CD14-positive monocyte (primary cell): ENCODE measurements at regions not wholly inside any gene's neighbourhood (a gene's known extent, or its start where the extent isn't known, plus 50 kb on each side); places are given as distances from the start of the nearest gene placed in this dataset.

Source experiments
- DNase-seq, 3 donors: peaks; one replicate each; pipeline ENCODE4 v3.0.0-alpha.2; 2011 to 2022
- H2AFZ ChIP-seq: 2 replicates; pipeline ENCODE4 v1.6.0; 2012; ENCODE audit warnings: mild to moderate bottlenecking, low read depth, low read length, inconsistent platforms; ENCODE audit not compliant: insufficient read depth, poor library complexity, severe bottlenecking
- H3K27ac ChIP-seq, 2 donors: 1 replicate in 1 of 2; 2 replicates in 1 of 2; pipeline ENCODE4 v1.5.1; 2012 to 2013; ENCODE audit warnings: low read length in 2 of 2, control low read depth in 1 of 2, inconsistent platforms in 1 of 2, low read depth in 1 of 2, mild to moderate bottlenecking in 1 of 2
- H3K27me3 ChIP-seq, 2 donors: one replicate each; pipeline versions ENCODE4 v1.6.0 to v1.6.1; 2011 to 2013; ENCODE audit warnings: low read length in 2 of 2; ENCODE audit not compliant: control insufficient read depth in 2 of 2, insufficient read depth in 2 of 2
- H3K36me3 ChIP-seq, 2 donors: replicated peaks in 1 of 2; 1 replicate in 1 of 2; 2 replicates in 1 of 2; pipeline versions ENCODE4 v1.5.1 to v1.6.1; 2012 to 2013; ENCODE audit warnings: low read length in 2 of 2, control low read depth in 1 of 2, inconsistent platforms in 1 of 2, mild to moderate bottlenecking in 1 of 2; ENCODE audit not compliant: insufficient read depth in 2 of 2, control insufficient read depth in 1 of 2
- H3K4me1 ChIP-seq, 2 donors: 1 replicate in 1 of 2; 2 replicates in 1 of 2; pipeline versions ENCODE4 v1.5.1 to v1.6.1; 2012 to 2013; ENCODE audit warnings: low read length in 2 of 2, control low read depth in 1 of 2, inconsistent platforms in 1 of 2, mild to moderate bottlenecking in 1 of 2, moderate library complexity in 1 of 2; ENCODE audit not compliant: insufficient read depth in 2 of 2, control insufficient read depth in 1 of 2
- H3K4me2 ChIP-seq: replicated peaks from 2 replicates; pipeline ENCODE3; 2012; ENCODE audit warnings: low read length, moderate library complexity, mild to moderate bottlenecking; ENCODE audit not compliant: poor library complexity, severe bottlenecking; ENCODE audit errors: extremely low read depth
- H3K4me3 ChIP-seq, 3 experiments: fragments of 200-600 bp in 1 of 3; sonication (generic) in 1 of 3; replicated peaks in 1 of 3; 1 replicate in 2 of 3; 2 replicates in 1 of 3; pipeline ENCODE4 v1.5.1; 2011 to 2013; ENCODE audit warnings: low read length in 3 of 3, mild to moderate bottlenecking in 3 of 3, control low read depth in 2 of 3, low read depth in 2 of 3, inconsistent platforms in 1 of 3, moderate library complexity in 1 of 3
- H3K79me2 ChIP-seq: 2 replicates; pipeline ENCODE4 v1.6.0; 2012; ENCODE audit warnings: mild to moderate bottlenecking, control low read depth, inconsistent platforms, low read length, moderate library complexity; ENCODE audit not compliant: insufficient read depth
- H3K9ac ChIP-seq: 2 replicates; pipeline ENCODE4 v1.6.0; 2017; ENCODE audit warnings: low read length, mild to moderate bottlenecking; ENCODE audit not compliant: insufficient read depth, poor library complexity, severe bottlenecking
- H3K9me3 ChIP-seq, 2 donors: replicated peaks in 1 of 2; 1 replicate in 1 of 2; 2 replicates in 1 of 2; pipeline versions ENCODE4 v1.5.1 to v1.6.1; 2012 to 2013; ENCODE audit warnings: low read length in 2 of 2, control low read depth in 1 of 2; ENCODE audit not compliant: control insufficient read depth in 1 of 2, insufficient read depth in 1 of 2
- H4K20me1 ChIP-seq: 2 replicates; pipeline ENCODE4 v1.6.0; 2012; ENCODE audit warnings: mild to moderate bottlenecking, low read length, control low read depth, moderate library complexity; ENCODE audit not compliant: insufficient read depth
- H3K27ac Mint-ChIP-seq, 7 donors: one replicate each; pipeline ENCODE4 v1.8.0; 2020; ENCODE audit warnings: mild to moderate bottlenecking in 7 of 7, mixed read lengths in 7 of 7, moderate library complexity in 6 of 7, inconsistent platforms in 2 of 7
- H3K27me3 Mint-ChIP-seq, 3 donors: one replicate each; pipeline ENCODE4 v1.8.0; 2021 to 2022; ENCODE audit warnings: low read depth in 3 of 3, mild to moderate bottlenecking in 3 of 3, mixed read lengths in 3 of 3, moderate library complexity in 3 of 3, inconsistent platforms in 1 of 3
- H3K36me3 Mint-ChIP-seq, 2 donors: one replicate each; pipeline ENCODE4 v1.8.0; 2020; ENCODE audit warnings: mixed read lengths in 2 of 2, inconsistent platforms in 1 of 2, mild to moderate bottlenecking in 1 of 2
- H3K4me1 Mint-ChIP-seq: one replicate; pipeline ENCODE4 v1.8.0; 2020; ENCODE audit warnings: mild to moderate bottlenecking, mixed read lengths
- H3K4me3 Mint-ChIP-seq, 2 donors: one replicate each; pipeline ENCODE4 v1.8.0; 2020; ENCODE audit warnings: mild to moderate bottlenecking in 2 of 2, mixed read lengths in 2 of 2, moderate library complexity in 1 of 2
- H3K9me3 Mint-ChIP-seq, 7 donors: one replicate each; pipeline ENCODE4 v1.8.0; 2020 to 2022; ENCODE audit warnings: mixed read lengths in 7 of 7, mild to moderate bottlenecking in 6 of 7, moderate library complexity in 6 of 7, inconsistent platforms in 2 of 7
- WGBS: methylation state at CpG from one replicate; pipeline ENCODE4 v1.1.5; 2013; ENCODE audit warnings: missing lambda C conversion rate; ENCODE audit not compliant: insufficient coverage; 5-methylcytosine and 5-hydroxymethylcytosine counted together
- intact Hi-C, 2 donors: fragments of 100-400 bp; cut with micrococcal nuclease; formaldehyde crosslinking; loops; one replicate each; pipeline versions ENCODE4 v1.15.0 to v1.15.1; 2023
- TF ChIP-seq, protein P1 (sequence below): fragments of 200-600 bp; IDR thresholded peaks from one replicate; pipeline ENCODE4 v1.8.0; 2022; ENCODE audit warnings: antibody characterized with exemption, mild to moderate bottlenecking

DNA sequence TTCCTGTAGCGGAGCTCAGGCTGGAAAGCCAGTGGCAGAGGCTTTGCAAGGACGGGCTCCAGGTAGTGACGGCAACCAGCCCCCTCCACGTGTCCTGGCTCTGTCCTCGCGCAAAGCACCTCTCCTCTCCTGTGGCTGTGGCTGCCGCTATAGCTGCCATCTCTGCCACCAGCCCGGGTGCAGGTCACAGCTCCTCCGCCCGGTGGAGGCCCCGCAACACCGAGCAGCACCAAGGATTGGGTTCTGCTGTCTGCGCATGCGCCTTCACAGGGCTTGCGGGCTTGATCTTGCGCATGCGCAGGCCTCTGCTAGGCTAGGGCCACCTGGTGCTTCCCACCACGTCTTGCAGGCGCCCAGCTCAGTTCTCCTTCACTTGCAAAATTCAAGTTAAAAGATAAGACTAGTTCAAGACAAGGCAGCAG lies 625.4 kb downstream of the QKI start:
- Histone ChIP-seq H3K27ac (no peak overlapping the region), H3K9ac (no peak overlapping the region), H2AFZ (no peak overlapping the region), H3K27me3 (no peaks in the 10 kb centered on the region), H3K79me2 (no peaks in the 10 kb centered on the region), H3K4me1 (no peaks in the 10 kb centered on the region), H3K36me3 (no peaks in the 10 kb centered on the region), H4K20me1 (no peaks in the 10 kb centered on the region), H3K4me3 (no peak overlapping the region), H3K9me3 (peaks cover 0 to 6% of the 10 kb centered on the region in 2 donors), H3K4me2 (no peak overlapping the region)
- Mint-ChIP-seq H3K4me3 (peak overlapping the region; percentile 37 to 41), H3K36me3 (no peaks in the 10 kb centered on the region), H3K9me3 (peaks cover 5 to 21% (median 8%) of the 10 kb centered on the region in 7 donors), H3K27me3 (peaks cover 0 to 8% (median 2%) of the 10 kb centered on the region in 3 donors), H3K27ac (peak overlapping the region in 1 of 7 donors; percentile 39), H3K4me1 (no peaks in the 10 kb centered on the region)
- DNase-seq = peak in 2 of 3 donors; percentile 16 to 31
- intact Hi-C loops = no loop called here
- WGBS = 95% methylated on average over 18 of the region's 19 CpGs
- TF ChIP-seq, protein P1, sequence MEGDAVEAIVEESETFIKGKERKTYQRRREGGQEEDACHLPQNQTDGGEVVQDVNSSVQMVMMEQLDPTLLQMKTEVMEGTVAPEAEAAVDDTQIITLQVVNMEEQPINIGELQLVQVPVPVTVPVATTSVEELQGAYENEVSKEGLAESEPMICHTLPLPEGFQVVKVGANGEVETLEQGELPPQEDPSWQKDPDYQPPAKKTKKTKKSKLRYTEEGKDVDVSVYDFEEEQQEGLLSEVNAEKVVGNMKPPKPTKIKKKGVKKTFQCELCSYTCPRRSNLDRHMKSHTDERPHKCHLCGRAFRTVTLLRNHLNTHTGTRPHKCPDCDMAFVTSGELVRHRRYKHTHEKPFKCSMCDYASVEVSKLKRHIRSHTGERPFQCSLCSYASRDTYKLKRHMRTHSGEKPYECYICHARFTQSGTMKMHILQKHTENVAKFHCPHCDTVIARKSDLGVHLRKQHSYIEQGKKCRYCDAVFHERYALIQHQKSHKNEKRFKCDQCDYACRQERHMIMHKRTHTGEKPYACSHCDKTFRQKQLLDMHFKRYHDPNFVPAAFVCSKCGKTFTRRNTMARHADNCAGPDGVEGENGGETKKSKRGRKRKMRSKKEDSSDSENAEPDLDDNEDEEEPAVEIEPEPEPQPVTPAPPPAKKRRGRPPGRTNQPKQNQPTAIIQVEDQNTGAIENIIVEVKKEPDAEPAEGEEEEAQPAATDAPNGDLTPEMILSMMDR = no peak

DNA sequence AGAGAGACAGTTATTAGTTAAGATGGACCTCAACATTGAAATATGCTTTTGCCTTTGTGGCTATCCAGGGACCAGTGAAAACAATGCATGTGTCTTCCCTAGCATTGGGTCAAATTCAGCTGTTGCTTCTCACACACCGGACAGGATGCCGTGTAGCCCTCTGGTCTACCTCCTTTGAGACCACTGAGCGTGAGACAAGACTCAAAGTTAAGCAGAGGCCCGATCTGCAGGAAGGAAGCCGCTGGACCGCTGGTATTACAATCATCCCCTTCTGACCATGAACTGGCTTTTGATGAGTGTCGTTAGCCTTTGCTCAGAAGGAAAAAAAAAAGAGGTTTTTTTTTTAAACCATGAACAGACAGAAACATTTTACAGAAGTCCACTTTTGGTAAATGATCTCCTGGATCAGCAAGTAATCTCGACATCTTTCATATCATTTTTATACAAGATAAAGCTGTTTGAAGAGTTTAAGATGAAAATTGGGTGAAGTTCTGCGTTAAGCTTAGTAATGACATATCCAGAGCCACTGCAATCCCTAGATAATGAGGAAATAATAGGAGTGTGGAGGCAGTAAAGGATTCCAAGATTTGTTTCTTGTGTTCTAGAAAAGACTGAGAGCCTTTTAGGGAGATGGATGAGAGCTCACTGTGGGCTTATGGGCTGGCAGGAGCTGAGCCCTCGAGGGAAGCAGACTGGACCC lies 622.8 kb downstream of the QKI start:
- H3K4me3 Mint-ChIP-seq = no peak overlapping the region
- no peaks in the 10 kb centered on the region for H3K9me3 ChIP-seq
- no peak overlapping the region for H3K27ac ChIP-seq
- TF ChIP-seq, protein P1 = no peak
- no peak overlapping the region for H3K4me2 ChIP-seq
- H3K4me3 ChIP-seq = no peak overlapping the region
- no peaks in the 10 kb centered on the region for H4K20me1 ChIP-seq
- H3K9ac ChIP-seq = no peak overlapping the region
- H3K27me3 ChIP-seq = no peaks in the 10 kb centered on the region
- H3K4me1 Mint-ChIP-seq = no peaks in the 10 kb centered on the region
- H3K36me3 Mint-ChIP-seq = no peaks in the 10 kb centered on the region
- 44% methylated on average over 5 of the region's 10 CpGs for WGBS
- H3K27me3 Mint-ChIP-seq = peaks cover 0 to 8% (median 2%) of the 10 kb centered on the region in 3 donors
- H3K36me3 ChIP-seq = no peaks in the 10 kb centered on the region
- peaks cover 0 to 11% (median 3%) of the 10 kb centered on the region in 7 donors for H3K9me3 Mint-ChIP-seq
- DNase-seq = no peak
- H3K4me1 ChIP-seq = no peaks in the 10 kb centered on the region
- H3K79me2 ChIP-seq = no peaks in the 10 kb centered on the region
- H2AFZ ChIP-seq = no peak overlapping the region
- no peak overlapping the region for H3K27ac Mint-ChIP-seq
- intact Hi-C loops = no loop called here
